GDM1 (cell line): ENCODE measurements at regions not wholly inside any gene's neighbourhood (a gene's known extent, or its start where the extent isn't known, plus 50 kb on each side); places are given as distances from the start of the nearest gene placed in this dataset.

ENCODE experiments used
- DNase-seq: peaks from one replicate; lab custom pipeline; 2025; lab: John Stamatoyannopoulos, UW

DNA sequence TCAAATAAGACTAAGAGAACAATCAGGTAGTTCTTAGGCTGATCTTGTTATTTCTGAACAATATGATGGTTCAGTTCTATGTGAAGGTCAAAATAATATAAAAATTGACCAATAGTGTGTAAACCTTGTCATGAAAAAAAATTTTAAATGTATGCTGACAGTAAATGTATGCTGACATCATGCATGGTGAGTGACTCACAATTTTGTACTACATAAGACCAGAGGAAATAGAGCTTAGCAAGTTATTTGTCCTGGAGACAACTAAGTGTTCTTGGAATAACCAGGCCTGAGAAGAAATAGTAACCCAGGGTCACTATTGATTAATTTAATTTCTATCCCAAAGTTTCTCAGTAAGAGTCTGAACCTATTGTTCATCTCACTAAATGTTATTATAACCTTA, 182.2 kb upstream of the PCDH15 start:
- no peak for DNase-seq

GRCh38 chr10:54962134-54962900, 161.3 kb upstream of the PCDH15 start:
- DNase-seq = no peak

DNA sequence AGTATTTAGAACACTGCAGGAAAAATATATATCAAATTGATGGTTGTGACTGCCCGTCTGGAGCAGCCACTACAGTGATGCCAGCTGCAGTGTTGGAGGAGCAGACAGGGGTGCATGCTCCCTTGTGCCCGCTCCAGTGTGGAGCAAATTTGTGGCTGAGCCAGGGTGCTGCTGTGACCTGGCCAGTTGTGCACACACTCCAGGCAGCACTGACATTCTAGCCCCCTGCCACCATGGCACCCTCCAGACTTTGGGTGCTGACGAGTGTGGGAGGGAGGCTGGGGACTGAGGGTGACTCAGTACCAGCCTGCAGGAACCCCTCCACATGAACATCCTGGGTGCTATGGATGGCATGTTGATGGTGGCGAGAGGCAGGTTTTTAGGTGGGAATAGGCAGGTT, 160.0 kb upstream of the PCDH15 start:
- DNase-seq = no peak

DNA sequence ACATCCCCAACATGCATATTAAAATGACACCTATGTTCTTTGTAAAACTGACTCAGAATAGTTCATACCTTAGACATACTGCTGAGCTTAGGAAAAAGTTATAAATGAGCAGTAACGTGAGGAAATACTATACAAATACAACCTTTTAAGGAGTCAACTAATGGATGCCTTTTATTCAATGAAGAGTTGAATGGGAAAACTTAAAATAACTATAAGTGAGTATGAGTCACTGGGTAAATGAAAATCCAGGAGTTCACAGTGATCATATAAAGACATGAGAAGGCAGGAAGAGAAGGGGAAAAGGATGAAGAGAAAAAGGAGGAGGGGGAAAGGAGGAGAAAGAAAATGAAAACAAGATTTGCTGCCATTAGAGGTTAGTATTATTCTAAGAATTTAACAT, 157.8 kb upstream of the PCDH15 start:
- no peak for DNase-seq

DNA sequence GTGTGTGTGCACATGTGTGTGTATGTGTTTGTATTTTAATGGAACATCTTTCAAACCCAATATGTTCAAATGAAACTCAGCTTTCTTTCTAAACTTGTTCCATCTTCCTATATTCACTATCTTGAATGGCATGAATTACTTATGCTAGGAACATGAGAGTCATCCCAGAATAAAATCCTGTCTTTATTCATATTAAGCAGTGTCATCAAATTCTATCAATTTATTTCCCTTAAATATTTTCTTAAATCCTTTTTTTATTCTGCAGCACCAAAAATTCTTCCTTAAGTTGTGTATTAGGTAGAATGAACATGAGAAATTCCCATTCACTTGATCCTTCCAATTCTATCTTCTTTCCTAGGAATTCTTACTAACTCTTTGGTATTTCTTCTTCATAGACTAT, 146.6 kb upstream of the PCDH15 start:
- DNase-seq = no peak

DNA sequence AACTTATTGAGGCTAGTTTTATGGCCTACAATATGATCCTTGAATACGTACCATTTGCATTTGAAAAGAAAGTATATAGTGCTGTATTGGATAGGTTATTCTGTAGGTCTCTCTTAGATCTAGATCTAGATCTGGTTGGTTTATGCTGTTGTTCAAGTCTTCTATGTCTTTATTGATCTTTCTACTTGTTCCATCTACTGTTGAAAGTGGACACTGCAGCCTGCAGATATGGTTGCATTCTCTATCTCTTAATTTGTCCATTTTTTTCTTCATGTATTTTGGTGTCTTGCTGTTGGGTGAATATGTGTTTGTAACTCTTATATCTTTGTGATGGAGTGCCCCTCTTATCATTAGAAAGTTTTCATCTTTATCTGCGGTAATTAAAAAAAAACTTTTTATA, 139.4 kb upstream of the PCDH15 start:
- DNase-seq = no peak

DNA sequence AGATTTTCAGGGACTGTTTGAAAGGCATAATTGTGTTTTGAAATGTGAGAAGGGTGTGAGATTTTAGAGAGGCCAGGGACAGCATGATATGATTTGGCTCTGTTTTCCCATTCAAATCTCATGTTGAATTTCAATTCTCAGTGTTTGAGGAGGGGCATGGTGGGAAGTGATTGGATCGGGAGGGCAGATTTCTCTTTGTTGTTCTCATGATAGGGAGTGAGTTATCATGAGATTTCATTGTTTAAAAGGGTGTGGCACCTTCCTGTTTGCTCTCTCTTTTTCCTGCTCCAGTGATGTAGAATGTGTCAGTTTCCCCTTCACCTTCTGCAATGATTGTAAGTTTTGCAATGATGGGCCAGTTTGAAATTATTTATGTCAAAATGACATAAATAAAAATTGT, 113.0 kb upstream of the PCDH15 start:
- DNase-seq = no peak

- no peak for DNase-seq
Observed at GRCh38 chr10:54909165-54909564, 108.1 kb upstream of the PCDH15 start.

- no peak for DNase-seq
Observed at GRCh38 chr10:54908019-54908418, 107.0 kb upstream of the PCDH15 start.

DNA sequence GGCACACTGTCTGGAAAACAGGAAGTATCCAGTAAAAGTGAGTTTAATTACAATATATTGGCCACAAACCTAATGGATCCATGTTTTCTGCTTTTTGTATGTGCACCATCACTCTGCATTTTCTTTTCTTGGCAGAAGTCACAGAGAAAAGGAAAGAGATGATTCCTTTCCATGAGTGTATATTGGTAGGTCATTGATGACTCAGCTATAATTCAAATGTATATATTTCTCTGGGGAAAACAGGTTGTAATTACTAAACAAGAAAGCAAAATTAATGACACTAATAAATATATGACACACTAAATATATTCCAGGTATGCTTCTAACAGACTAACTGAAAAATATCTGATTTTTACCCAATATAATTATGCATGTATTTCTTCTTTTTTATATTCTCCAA, 105.9 kb upstream of the PCDH15 start:
- DNase-seq = no peak

- no peak for DNase-seq
Observed at GRCh38 chr10:54905578-54906192, 104.7 kb upstream of the PCDH15 start.

GRCh38 chr10:54904833-54905232, 103.8 kb upstream of the PCDH15 start:
- no peak for DNase-seq

DNA sequence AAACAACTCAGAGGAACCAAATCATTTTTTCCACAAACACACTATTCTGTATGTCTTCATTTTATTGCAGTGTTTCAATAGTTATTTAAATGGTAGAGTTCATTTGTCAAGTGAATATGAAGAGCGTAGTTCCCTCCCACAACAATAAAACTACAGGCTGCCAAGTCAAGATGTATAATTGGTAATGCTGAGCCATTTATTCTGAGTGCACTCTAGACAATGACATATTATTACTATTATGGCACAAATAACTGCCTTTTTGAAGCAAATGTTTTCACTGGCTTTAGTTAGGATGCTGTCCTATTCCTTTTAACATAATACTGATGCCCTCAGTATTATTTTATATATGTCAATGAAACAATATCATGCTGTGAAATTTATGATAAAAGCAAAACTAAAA, 102.7 kb upstream of the PCDH15 start:
- DNase-seq = no peak

DNA sequence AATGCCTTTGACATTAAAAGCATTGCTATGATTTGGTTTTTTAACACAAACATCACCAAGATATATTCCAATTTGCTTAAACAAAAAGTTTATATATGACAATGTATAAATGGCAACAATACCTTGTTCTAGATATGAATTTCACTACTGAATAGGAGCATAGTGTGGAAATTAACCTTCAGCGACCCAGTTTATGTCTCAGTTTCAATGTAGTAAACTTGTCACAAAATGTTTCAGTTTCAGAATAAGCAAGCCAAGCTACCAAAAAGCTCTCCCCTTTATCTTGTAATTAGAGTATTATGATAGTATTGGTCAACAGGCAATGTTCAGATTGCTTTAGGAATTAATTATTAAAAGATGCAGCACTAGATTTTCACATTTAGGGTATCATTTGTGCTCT, 99.6 kb upstream of the PCDH15 start:
- no peak for DNase-seq

GRCh38 chr10:54880996-54881395, 80.0 kb upstream of the PCDH15 start:
- DNase-seq = no peak

DNA sequence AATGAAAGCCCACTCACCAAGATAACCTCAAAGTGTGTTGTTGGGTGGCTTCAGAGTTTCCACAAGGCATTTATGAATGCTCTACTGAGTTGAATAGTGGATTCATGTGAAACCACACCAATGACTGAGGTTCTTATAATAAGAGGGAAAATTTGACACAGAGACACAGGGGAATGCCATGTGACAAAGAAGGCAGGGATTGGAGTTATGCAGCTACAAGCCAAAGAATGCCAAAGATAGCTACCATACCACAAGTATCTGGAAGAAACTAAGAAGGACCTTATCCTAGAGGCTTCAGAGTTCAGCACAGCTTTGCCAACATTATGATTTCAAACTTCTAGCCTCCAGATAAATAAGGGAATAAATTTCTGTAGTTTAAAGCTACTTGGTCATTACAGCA, 68.0 kb upstream of the PCDH15 start:
- no peak for DNase-seq

DNA sequence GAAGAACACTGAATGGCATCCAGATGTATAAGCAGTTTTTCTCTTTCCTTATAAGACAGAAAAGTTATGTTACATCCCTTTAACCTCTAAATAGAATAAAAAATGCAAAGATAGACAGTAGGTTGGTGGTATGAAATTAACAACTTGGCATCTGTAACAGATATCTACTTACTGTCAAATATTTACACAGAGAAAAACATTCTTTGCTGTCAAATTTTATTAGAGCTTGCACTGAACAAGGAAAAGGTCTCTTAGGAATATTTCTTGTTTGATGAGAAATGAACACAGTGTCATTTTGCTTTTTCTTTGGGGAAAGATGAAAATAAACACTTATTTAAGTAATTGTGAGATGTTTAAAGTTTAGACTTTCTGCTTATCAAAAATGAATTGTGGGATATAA, 65.6 kb upstream of the PCDH15 start:
- no peak for DNase-seq

GRCh38 chr10:54854843-54855242, 53.8 kb upstream of the PCDH15 start:
- DNase-seq = no peak

DNA sequence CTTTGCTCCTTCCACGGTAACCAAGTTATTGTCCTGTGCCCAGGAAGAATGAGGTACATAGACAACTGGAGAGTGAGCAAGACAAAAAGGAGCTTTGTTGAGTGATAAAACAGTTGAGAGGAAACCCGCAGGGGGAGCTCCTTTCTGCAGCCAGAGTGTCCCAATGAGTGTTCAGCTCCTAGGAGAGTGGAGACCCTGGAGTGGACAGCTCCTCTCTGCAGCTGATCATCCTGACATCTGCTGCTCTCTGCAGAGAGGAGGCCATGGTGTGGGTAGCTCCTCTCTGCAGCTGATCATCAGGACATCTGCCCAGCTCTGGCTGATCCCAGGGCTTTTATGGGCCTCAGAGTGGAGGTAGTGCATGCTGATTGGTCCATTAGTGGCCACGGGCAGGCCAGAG, 53.4 kb upstream of the PCDH15 start:
- no peak for DNase-seq

GRCh38 chr10:54853883-54854282, 52.9 kb upstream of the PCDH15 start:
- no peak for DNase-seq
